NT2/D1 (cell line): ENCODE measurements at regions not wholly inside any gene's neighbourhood (a gene's known extent, or its start where the extent isn't known, plus 50 kb on each side); places are given as distances from the start of the nearest gene placed in this dataset.

Source experiments
- SUZ12 ChIP-seq: IDR thresholded peaks from 2 replicates; pipeline ENCODE4 v1.6.1; 2011; ENCODE audit not compliant: insufficient read length, insufficient read depth; ENCODE audit errors: extremely low read depth
- YY1 ChIP-seq: IDR thresholded peaks from 2 replicates; pipeline ENCODE4 v1.6.1; 2011; ENCODE audit not compliant: insufficient read length, insufficient read depth
- ZNF274 ChIP-seq: IDR thresholded peaks from 2 replicates; pipeline ENCODE4 v1.6.1; 2011; ENCODE audit warnings: mild to moderate bottlenecking, low read depth, low read length

DNA sequence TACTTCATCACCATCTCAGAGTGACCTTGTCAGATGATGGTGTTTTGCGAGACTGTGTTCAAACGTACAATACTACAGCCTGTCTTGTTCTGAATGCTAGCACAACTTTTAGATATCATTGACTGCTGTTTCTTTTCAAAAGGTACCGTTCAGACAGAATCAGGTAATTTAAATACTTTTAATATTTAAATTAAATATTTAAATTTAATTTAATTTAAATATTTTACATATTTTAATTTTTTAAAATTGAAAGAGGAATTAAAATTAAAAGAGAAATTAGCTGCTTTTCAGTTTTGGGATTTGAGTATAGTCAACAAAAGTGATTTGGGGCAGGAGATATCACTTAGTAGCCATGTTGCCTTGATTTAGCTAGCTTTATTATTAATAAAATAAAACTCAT, 642.1 kb upstream of the CCDC179 start:
- no peak for TF ChIP-seq YY1
- no peak for TF ChIP-seq ZNF274
- TF ChIP-seq SUZ12, result no peak
